CD4-positive, alpha-beta T cell (primary cell): ENCODE measurements at regions not wholly inside any gene's neighbourhood (a gene's known extent, or its start where the extent isn't known, plus 50 kb on each side); places are given as distances from the start of the nearest gene placed in this dataset.

ENCODE experiments used
- ATAC-seq: fragments of 200-7000 bp; cut with Tn5 transposase; one replicate; pipeline ENCODE4 v1.10.0; 2022; ENCODE audit warnings: mild to moderate bottlenecking; ENCODE audit not compliant: poor library complexity
- CTCF ChIA-PET: fragments of 350-600 bp; sonication (Branson Sonifier 250); formaldehyde crosslinking; loops from one replicate; lab custom pipeline; 2021; ENCODE audit warnings: antibody characterized with exemption, inconsistent platforms; lab: Charles Lee
- POLR2A ChIA-PET: fragments of 350-600 bp; sonication (Branson Sonifier 250); formaldehyde crosslinking; loops from one replicate; lab custom pipeline; 2021; ENCODE audit warnings: antibody characterized with exemption, inconsistent platforms; lab: Charles Lee
- DNase-seq, 14 experiments: peaks; one replicate each; pipeline ENCODE4 v3.0.0-alpha.2; 2013 to 2020; ENCODE audit warnings: mixed read lengths in 2 of 14
- H3K27ac ChIP-seq, 2 donors: one replicate each; pipeline versions ENCODE4 v1.5.1 to v1.7.0; 2013; ENCODE audit warnings: low read length in 2 of 2, low read depth in 1 of 2, mild to moderate bottlenecking in 1 of 2
- H3K27me3 ChIP-seq, 2 experiments: 1 replicate in 1 of 2; 2 replicates in 1 of 2; pipeline versions ENCODE4 v1.6.1 to v1.7.0; 2013; ENCODE audit warnings: low read length in 2 of 2, control low read depth in 1 of 2, mild to moderate bottlenecking in 1 of 2, moderate library complexity in 1 of 2; ENCODE audit not compliant: insufficient read depth in 2 of 2, control insufficient read depth in 1 of 2
- H3K36me3 ChIP-seq: one replicate; pipeline ENCODE4 v1.6.1; 2013; ENCODE audit warnings: low read length, control low read depth; ENCODE audit not compliant: insufficient read depth
- H3K4me1 ChIP-seq: one replicate; pipeline ENCODE4 v1.6.1; 2013; ENCODE audit warnings: low read length, control low read depth; ENCODE audit not compliant: insufficient read depth
- H3K4me3 ChIP-seq: one replicate; pipeline ENCODE4 v1.5.1; 2013; ENCODE audit warnings: mild to moderate bottlenecking, low read length, moderate library complexity
- H3K9me3 ChIP-seq, 2 experiments: 1 replicate in 1 of 2; 2 replicates in 1 of 2; pipeline versions ENCODE4 v1.6.1 to v1.7.0; 2013; ENCODE audit warnings: low read length in 2 of 2, mild to moderate bottlenecking in 2 of 2, control low read depth in 1 of 2, moderate library complexity in 1 of 2; ENCODE audit not compliant: control insufficient read depth in 1 of 2, insufficient read depth in 1 of 2
- H3K27ac Mint-ChIP-seq: one replicate; pipeline ENCODE4 v1.8.0; 2020; ENCODE audit warnings: mixed read lengths
- H3K27me3 Mint-ChIP-seq: one replicate; pipeline ENCODE4 v1.8.0; 2021; ENCODE audit warnings: mixed read lengths
- H3K36me3 Mint-ChIP-seq: one replicate; pipeline ENCODE4 v1.8.0; 2021; ENCODE audit warnings: low read depth, mixed read lengths
- H3K4me1 Mint-ChIP-seq: one replicate; pipeline ENCODE4 v1.8.0; 2021; ENCODE audit warnings: low read depth, mixed read lengths
- H3K4me3 Mint-ChIP-seq: one replicate; pipeline ENCODE4 v1.8.0; 2020; ENCODE audit warnings: mild to moderate bottlenecking, mixed read lengths
- H3K9me3 Mint-ChIP-seq: one replicate; pipeline ENCODE4 v1.8.0; 2020; ENCODE audit warnings: mixed read lengths
- intact Hi-C, 2 experiments: fragments of 100-400 bp; cut with DNase I in 1 of 2; cut with micrococcal nuclease in 1 of 2; formaldehyde crosslinking; loops; one replicate each; pipeline versions ENCODE4 v1.15.1 to v1.9.0; 2023 to 2025; cut with DNase I, micrococcal nuclease
- TF ChIP-seq, protein P1 (sequence below): fragments of 200-600 bp; IDR thresholded peaks from one replicate; pipeline ENCODE4 v1.8.0; 2022; ENCODE audit warnings: antibody characterized with exemption, mild to moderate bottlenecking

DNA sequence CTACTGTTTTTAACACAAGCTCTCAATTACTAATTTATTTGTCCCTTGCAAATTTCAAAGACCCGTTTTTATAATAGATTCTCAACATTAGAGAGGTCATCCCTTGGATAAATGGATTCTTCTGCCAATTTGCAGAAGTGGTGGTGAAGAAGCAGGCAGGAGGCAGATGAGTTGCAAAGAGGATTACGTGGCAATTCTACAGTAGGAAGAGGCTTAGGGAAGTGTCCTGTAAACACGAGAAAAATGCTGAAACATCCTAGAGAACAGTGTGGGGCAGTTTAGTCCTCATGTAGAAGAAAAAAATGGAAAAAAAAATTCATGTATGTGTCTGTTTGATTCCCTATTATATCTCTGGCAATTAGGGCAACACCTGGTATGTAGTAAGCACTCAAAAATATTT lies 87.6 kb downstream of the BMP2 start:
- Histone ChIP-seq H3K36me3 (no peaks in the 10 kb centered on the region), H3K27me3 (no peaks in the 10 kb centered on the region), H3K27ac (no peak overlapping the region), H3K4me1 (no peaks in the 10 kb centered on the region), H3K9me3 (peaks cover 0 to 10% of the 10 kb centered on the region in 2 experiments), H3K4me3 (no peak overlapping the region)
- no peak for DNase-seq
- ChIA-PET POLR2A (no interaction called here), CTCF (no interaction called here)
- intact Hi-C loops = no loop called here
- Mint-ChIP-seq H3K27me3 (no peaks in the 10 kb centered on the region), H3K4me1 (no peaks in the 10 kb centered on the region), H3K36me3 (no peaks in the 10 kb centered on the region), H3K4me3 (no peak overlapping the region), H3K27ac (no peak overlapping the region), H3K9me3 (peaks cover 3% of the 10 kb centered on the region)
- TF ChIP-seq, protein P1, sequence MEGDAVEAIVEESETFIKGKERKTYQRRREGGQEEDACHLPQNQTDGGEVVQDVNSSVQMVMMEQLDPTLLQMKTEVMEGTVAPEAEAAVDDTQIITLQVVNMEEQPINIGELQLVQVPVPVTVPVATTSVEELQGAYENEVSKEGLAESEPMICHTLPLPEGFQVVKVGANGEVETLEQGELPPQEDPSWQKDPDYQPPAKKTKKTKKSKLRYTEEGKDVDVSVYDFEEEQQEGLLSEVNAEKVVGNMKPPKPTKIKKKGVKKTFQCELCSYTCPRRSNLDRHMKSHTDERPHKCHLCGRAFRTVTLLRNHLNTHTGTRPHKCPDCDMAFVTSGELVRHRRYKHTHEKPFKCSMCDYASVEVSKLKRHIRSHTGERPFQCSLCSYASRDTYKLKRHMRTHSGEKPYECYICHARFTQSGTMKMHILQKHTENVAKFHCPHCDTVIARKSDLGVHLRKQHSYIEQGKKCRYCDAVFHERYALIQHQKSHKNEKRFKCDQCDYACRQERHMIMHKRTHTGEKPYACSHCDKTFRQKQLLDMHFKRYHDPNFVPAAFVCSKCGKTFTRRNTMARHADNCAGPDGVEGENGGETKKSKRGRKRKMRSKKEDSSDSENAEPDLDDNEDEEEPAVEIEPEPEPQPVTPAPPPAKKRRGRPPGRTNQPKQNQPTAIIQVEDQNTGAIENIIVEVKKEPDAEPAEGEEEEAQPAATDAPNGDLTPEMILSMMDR = no peak
- ATAC-seq = no peak

DNA sequence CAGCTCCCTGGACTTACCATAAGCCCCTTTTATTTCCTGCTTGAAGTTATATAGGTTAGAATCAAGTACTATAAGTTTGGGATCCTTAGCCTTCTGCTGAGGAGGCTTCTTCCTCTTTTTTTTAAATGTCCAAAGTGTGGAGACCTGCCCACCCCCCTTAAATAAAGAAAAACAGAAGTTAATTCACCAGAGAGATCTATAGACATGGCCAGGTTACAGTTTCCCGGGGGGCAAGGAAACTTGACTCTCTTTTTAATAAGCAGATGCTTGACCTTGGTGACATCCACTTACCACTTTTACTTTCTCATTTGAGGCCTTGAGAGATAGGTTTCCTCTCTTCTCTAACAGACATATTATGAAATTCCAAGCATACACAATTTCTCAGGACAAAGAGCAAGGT lies 88.3 kb downstream of the BMP2 start:
- Mint-ChIP-seq H3K4me3 (no peak overlapping the region), H3K36me3 (no peaks in the 10 kb centered on the region), H3K9me3 (peaks cover 3% of the 10 kb centered on the region), H3K27me3 (no peaks in the 10 kb centered on the region), H3K4me1 (no peaks in the 10 kb centered on the region), H3K27ac (no peak overlapping the region)
- DNase-seq (no peak), ATAC-seq (no peak)
- Histone ChIP-seq H3K36me3 (no peaks in the 10 kb centered on the region), H3K9me3 (peaks cover 0 to 5% of the 10 kb centered on the region in 2 experiments), H3K27me3 (no peaks in the 10 kb centered on the region), H3K4me1 (no peaks in the 10 kb centered on the region), H3K27ac (no peak overlapping the region), H3K4me3 (no peak overlapping the region)
- ChIA-PET CTCF (interaction anchor here (0.6 kb wide), 1 partner anchor 30 kb away, joined by 3 read pairs; no protein-coding TSS in a partner anchor), POLR2A (no interaction called here)
- TF ChIP-seq, protein P1 = no peak
- intact Hi-C loops = no loop called here

DNA sequence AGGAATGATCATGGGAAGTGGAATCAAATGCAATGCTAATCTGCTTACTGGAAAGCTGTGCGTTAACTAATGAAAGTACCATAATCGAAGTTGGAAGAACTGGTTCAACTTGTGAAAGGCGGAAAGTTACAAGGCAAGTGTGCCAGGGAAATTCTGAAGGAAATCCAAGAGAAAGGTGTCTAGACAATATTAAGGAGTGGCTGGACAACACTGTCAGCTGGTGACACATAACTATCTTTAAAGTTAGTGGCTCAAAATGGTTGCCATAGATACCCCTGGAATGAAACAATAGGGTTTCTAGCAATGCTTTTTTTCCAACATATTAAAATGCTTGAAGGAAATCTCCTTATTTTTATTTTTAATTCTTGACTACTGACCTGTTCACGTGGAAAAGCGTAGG lies 90.4 kb downstream of the BMP2 start:
- H3K27me3 ChIP-seq = no peaks in the 10 kb centered on the region
- intact Hi-C loops = no loop called here
- no peak overlapping the region for H3K27ac ChIP-seq
- H3K4me3 ChIP-seq = no peak overlapping the region
- Mint-ChIP-seq H3K36me3 (no peaks in the 10 kb centered on the region), H3K27ac (no peak overlapping the region), H3K27me3 (no peaks in the 10 kb centered on the region), H3K4me1 (no peaks in the 10 kb centered on the region), H3K9me3 (peaks cover 3% of the 10 kb centered on the region), H3K4me3 (no peak overlapping the region)
- ChIA-PET POLR2A (no interaction called here), CTCF (no interaction called here)
- ATAC-seq (no peak), DNase-seq (no peak)
- TF ChIP-seq, protein P1 = no peak
- H3K4me1 ChIP-seq = no peaks in the 10 kb centered on the region
- H3K9me3 ChIP-seq = peaks cover 0 to 5% of the 10 kb centered on the region in 2 experiments
- H3K36me3 ChIP-seq = no peaks in the 10 kb centered on the region
